22Rv1 (cell line): ENCODE measurements at regions not wholly inside any gene's neighbourhood (a gene's known extent, or its start where the extent isn't known, plus 50 kb on each side); places are given as distances from the start of the nearest gene placed in this dataset.

ENCODE experiments used
- H3K27ac ChIP-seq: fragments of 450-650 bp; 2 replicates; pipeline ENCODE4 v1.5.1; 2017
- ZFX ChIP-seq: fragments of 450-650 bp; IDR thresholded peaks from 2 replicates; pipeline ENCODE4 v1.6.1; 2017; ENCODE audit warnings: antibody characterized with exemption, borderline replicate concordance
- TF ChIP-seq, protein P1 (sequence below): fragments of 450-650 bp; IDR thresholded peaks from 2 replicates; pipeline ENCODE4 v1.5.1; 2017; ENCODE audit warnings: mild to moderate bottlenecking

GRCh38 chr12:24048446-24048845 is 99.0 kb upstream of the SOX5 start:
- no peak for TF ChIP-seq ZFX
- TF ChIP-seq, protein P1, sequence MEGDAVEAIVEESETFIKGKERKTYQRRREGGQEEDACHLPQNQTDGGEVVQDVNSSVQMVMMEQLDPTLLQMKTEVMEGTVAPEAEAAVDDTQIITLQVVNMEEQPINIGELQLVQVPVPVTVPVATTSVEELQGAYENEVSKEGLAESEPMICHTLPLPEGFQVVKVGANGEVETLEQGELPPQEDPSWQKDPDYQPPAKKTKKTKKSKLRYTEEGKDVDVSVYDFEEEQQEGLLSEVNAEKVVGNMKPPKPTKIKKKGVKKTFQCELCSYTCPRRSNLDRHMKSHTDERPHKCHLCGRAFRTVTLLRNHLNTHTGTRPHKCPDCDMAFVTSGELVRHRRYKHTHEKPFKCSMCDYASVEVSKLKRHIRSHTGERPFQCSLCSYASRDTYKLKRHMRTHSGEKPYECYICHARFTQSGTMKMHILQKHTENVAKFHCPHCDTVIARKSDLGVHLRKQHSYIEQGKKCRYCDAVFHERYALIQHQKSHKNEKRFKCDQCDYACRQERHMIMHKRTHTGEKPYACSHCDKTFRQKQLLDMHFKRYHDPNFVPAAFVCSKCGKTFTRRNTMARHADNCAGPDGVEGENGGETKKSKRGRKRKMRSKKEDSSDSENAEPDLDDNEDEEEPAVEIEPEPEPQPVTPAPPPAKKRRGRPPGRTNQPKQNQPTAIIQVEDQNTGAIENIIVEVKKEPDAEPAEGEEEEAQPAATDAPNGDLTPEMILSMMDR, result no peak
- no peak overlapping the region for H3K27ac ChIP-seq

DNA sequence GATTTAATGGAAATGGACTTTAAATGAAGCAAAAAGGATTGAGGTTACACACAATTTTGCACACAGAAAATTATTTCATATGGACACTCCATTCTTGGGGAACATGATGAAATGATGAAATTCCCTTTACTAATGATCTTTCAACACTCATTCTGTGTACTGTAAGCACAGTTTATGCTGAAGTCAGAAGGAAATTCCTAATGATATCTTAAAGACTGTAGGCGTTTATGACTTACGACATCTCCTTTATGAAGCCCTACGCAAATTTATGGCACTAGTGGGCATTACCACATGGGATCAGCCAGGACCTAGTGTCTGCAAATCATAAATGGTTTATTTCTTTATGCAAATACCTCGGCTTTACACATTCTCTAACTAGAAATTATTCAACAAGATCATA is 97.9 kb upstream of the SOX5 start:
- no peak overlapping the region for H3K27ac ChIP-seq
- TF ChIP-seq, protein P1, result no peak
- no peak for TF ChIP-seq ZFX

GRCh38 chr12:24045816-24046257 is 96.4 kb upstream of the SOX5 start:
- H3K27ac ChIP-seq, result no peak overlapping the region
- TF ChIP-seq, protein P1, result no peak
- TF ChIP-seq ZFX, result no peak

DNA sequence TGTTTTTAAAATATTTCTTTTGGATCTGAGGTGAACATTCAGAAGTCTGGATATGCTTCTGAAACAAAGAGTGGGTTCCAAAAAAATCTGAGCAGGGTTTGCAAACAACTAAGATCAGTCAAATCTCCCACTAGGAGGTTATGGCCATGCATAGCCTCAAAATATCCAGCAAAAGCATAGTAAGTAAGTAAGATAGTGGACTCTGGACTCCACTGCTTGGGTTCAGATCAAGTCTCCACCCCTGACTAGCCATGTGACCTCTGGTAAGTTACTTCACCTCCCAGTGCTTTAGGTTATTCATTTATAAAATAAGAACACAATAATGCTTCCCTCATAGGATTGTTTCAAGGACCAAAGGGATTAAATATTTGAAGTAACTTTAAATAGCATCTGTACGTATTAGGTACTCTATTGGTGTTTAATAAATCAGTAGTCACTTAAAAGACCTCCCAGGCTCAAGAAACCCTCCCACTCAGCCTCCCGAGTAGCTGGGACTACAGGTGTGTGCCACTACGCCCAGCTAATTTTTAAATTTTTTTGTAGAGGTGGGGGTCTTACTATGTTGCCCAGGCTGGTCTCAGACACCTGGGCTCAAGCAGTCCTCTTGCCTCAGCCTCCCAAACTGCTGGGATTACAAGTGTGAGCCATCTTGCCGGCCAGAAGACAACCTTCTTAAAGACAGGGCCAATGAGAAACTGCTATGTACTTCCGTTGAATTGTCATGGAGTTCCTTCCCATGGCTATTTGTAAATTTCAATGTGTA is 95.7 kb upstream of the SOX5 start:
- H3K27ac ChIP-seq, result no peak overlapping the region; the same call in 1 of the 2 replicates
- TF ChIP-seq, protein P1, result no peak
- TF ChIP-seq ZFX, result no peak

DNA sequence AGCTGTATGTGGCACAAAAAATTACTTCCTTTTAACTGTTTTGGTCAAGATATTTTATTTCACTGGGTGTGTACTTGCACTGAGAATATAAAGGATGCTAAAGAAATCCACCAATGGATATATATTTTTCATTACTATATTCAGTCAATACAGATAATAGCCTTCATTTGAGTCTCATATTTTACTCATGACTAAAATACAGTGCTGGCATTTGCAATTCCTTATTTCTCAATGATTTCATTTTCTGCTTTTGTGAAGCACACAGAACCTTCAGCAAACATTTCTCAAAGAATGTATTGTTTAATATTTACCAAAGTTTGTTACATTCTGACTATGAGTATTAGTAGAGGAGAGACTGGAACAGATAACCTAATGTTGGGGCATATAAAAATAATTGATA is 93.2 kb upstream of the SOX5 start:
- H3K27ac ChIP-seq, result no peak overlapping the region
- TF ChIP-seq ZFX, result no peak
- TF ChIP-seq, protein P1, result no peak

GRCh38 chr12:24039113-24039525 is 89.6 kb upstream of the SOX5 start:
- TF ChIP-seq ZFX, result no peak
- TF ChIP-seq, protein P1, result no peak
- H3K27ac ChIP-seq, result no peak overlapping the region

GRCh38 chr12:24038211-24038997 is 88.9 kb upstream of the SOX5 start:
- no peak overlapping the region for H3K27ac ChIP-seq
- no peak for TF ChIP-seq ZFX
- TF ChIP-seq, protein P1, result no peak
